ENCODE measurements at regions not wholly inside any gene's neighbourhood (a gene's known extent, or its start where the extent isn't known, plus 50 kb on each side); places are given as distances from the start of the nearest gene placed in this dataset.
"Not testable (repeated sequence)": the region's sequence is repeated elsewhere in the genome, so short reads cannot be mapped to it uniquely, and the experiment has no call there.

DNA sequence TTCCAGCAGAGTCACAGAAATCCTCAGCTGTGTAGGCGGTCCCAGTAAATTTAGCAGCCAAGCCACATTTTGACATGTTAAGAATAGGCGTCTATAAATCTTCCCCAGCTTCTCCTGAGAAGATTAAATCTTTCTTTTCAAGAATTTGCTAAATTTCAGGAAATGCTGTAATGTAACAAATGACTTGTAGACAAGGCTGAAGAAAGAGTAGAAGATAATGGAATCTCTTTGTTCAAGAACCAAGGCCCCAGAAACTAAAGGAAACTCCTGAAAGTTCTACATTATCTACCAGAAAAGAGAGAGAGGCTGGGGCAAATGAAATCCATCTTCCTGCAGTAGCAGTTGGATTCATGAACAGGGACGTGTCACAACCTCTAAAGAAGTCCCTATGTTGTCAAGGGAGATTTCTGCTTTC, 760.3 kb downstream of the NOVA1 start:
- DNase-seq (ENCODE audit: low spot score): no peak
- intact Hi-C loops (cut with DNase I): no loop called here

DNA sequence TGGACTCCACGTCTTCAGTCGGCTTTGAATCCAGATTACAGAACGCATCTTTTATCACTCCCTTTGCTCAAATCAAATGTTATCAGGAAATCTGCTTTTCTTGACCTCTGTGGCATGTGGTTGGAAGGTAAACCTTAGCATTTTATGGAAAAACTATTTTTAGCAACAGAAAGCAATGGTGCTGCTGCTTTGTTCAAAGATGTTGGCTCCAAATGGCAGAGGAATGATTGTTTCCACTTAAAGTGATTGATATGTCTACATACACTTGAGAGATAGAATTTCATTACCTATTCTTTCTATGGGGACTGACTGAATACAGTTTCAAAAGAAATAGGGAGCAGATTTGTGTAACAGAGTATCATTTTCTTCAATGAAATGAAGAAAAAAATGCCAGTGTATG, 761.2 kb downstream of the NOVA1 start:
- intact Hi-C loops (cut with DNase I): no loop called here
- DNase-seq (ENCODE audit: low spot score): no peak

- no peak for DNase-seq (ENCODE audit: low spot score)
- intact Hi-C loops (cut with DNase I): no loop called here
Observed at GRCh38 chr14:25833341-25834126, 764.3 kb downstream of the NOVA1 start.

GRCh38 chr14:25832585-25832984, 765.2 kb downstream of the NOVA1 start:
- no peak for DNase-seq (ENCODE audit: low spot score)
- intact Hi-C loops (cut with DNase I): no loop called here

GRCh38 chr14:25828562-25828961, 769.3 kb downstream of the NOVA1 start:
- no peak for DNase-seq (ENCODE audit: low spot score)
- intact Hi-C loops (cut with DNase I): no loop called here

GRCh38 chr14:25826105-25826504, 771.7 kb downstream of the NOVA1 start:
- no peak for DNase-seq (ENCODE audit: low spot score)
- intact Hi-C loops (cut with DNase I): no loop called here

DNA sequence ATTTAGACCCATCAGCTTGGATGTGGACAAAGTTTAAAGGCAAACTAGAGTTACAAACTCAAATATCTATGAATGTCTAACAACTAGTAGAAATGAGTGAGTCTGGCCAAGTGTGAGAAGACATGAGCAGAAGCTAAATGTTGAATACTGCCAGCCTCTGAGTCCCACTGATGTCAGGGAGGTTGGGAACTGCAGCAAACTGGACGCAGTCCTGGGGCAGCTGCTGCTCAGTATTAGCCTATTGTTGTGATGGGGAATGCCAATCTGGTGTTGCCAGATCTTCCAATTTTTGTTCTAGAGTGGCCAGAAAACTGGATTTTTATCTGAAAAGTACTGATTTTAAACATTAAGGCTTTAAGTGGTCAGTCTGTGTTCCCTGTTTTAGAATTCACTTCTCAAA, 770.4 kb upstream of the STXBP6 start:
- DNase-seq (ENCODE audit: low spot score): no peak
- intact Hi-C loops (cut with DNase I): no loop called here

DNA sequence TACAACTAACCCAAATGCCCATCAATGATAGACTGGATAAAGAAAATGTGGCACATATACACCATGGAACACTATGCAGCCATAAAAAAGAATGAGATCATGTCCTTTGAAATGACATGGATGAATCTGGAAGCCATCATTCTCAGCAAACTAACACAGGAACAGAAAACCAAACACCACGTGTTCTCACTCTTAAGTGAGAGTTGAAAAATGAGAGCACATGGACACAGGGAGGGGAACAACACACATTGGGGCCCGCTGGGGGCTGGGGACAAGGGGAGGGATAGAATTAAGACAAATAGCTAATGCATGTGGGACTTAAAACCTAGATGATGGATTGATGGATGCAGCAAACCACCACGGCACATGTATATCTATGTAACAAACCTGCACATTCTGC, 764.7 kb upstream of the STXBP6 start:
- intact Hi-C loops (cut with DNase I); DNase-seq (ENCODE audit: low spot score): not testable (repeated sequence)

- intact Hi-C loops (cut with DNase I): no loop called here
- DNase-seq (ENCODE audit: low spot score): no peak
Observed at GRCh38 chr14:25803386-25804018, 753.6 kb upstream of the STXBP6 start.

DNA sequence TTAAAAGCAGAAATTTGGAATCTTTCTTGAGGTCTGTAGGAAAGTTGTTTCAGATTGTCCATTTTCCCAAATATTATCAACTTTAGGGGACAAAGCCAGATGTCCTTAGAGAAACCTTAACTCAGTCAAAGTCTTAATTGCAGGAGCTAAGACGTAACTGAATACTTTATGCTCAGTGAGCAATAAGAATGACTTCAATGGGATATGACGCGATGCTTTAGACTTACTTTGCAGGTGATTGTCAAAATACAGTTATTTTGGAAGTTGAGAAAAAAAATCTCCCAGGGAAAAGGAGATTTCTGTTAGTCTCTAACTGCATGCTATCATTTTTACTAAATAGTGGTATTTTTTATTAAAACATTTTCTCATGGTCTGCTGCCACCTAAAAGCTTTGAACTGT, 750.9 kb upstream of the STXBP6 start:
- intact Hi-C loops (cut with DNase I): no loop called here

DNA sequence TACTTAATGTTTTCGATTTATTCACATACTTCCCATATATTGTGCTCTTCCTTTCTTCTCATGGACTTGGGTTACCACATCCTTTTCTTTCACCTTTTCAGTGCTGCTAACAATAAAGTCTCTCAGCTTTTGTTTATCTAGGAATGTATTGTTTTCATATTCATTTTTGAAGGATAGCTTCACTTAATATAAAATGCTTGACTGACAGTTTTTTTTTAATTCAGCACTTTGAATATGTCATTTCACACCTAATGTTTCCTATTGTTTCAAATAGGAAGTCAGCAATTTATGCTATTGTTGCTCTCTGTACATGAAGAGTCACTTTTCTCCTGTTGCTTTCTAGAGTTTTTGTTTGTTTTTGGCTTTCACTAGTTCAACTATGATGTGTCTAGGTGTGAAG, 738.3 kb upstream of the STXBP6 start:
- no peak for DNase-seq (ENCODE audit: low spot score)
- intact Hi-C loops (cut with DNase I): no loop called here

More for the DNA sequence above, 750.9 kb upstream of the STXBP6 start:
- no peak for DNase-seq (ENCODE audit: low spot score)

- intact Hi-C loops (cut with DNase I): no loop called here
- DNase-seq (ENCODE audit: low spot score): no peak
Observed at GRCh38 chr14:25765909-25766308, 716.0 kb upstream of the STXBP6 start.

DNA sequence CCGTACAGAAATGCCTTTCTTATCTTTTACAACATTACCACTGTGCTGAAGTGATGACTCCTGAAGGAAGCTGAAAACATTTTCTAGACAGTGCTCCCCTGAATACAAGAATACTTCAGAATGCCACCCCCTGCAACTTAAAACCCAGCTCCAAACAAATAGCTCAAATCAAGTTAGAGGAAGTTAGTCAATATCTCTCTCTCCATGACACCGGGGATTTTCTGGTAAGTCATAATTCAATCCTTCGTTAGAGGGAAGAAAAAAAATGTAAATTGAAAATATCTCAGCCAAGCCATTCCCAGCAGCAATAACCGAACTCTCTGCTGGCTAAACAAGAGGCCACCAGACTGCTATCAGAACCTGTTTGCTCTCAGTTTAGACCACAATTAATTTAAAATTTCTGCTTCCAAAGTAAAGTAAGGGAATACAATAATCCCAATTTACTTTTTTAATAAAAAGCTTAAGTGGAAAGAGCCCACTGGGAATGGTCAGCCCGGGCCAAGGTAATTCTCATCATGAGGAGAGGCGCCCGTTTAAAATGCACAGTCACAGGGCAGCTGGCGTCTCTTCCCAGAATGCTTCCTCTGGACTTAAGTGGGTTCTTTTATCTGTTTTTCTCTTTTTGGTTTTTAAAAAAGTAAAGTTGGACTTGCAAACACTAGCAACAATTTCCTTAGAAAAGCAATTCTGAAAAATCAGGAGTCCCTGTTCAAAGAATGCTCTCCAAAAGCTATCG, 710.1 kb upstream of the STXBP6 start:
- no peak for DNase-seq (ENCODE audit: low spot score)
- intact Hi-C loops (cut with DNase I): no loop called here

DNA sequence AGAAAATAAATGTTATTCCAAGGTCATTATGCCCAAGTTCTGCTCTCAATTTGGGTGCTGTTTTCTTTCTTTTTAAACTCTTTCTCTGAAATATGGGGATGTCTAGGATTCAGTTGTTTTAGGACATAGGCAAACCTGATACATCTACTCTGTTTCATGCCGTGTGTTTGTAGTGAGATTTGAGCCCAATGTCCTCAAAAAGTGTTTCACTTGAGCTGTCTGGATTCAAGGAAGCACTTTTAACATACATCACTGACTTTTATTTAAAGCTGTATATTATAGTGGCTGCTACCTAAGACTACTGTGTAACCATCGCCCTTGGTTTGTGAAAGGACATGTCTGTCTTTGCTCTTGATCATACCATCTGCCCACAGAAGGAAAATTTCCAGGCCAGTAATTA, 709.3 kb upstream of the STXBP6 start:
- no peak for DNase-seq (ENCODE audit: low spot score)
- intact Hi-C loops (cut with DNase I): no loop called here

DNA sequence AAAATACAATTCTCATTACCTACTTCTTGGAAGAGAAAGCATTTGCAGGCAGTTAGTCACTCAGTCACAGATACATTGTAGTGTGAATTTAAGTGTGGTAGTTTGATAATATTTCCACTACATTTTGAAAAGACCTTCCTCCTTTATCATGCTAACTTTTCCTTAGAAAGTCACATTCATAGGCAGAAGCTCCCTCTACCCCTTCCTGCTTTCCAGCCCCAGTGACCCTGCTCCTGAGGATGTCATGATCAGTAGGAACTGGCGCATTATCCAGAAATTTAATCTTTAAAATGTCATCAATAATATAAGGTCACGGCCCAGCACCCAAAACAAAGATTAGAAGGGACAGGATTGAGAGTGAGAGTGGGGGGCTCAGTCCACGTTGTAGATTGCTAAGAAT, 707.4 kb upstream of the STXBP6 start:
- DNase-seq (ENCODE audit: low spot score): no peak

DNA sequence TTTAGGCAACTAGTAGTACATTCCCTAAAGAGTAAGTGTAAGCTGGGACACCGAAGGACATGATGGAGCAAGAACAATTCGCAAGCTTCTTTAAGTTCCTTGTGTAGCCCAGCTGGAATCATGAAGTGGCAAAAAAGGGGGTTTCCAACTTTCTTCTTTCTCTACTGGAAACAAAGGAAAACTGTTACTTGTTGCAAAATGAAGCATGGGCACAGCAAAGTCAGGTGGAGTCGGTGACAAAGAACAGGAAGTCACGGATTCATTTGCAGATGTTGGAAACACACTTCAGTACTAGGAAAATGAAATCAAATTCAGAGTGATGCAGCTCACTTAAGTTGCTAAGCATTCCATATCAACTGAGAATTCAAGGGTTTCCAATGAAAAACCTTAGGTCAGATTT, 706.9 kb upstream of the STXBP6 start:
- intact Hi-C loops (cut with DNase I): no loop called here

More for the DNA sequence above, 707.4 kb upstream of the STXBP6 start:
- intact Hi-C loops (cut with DNase I): no loop called here

DNA sequence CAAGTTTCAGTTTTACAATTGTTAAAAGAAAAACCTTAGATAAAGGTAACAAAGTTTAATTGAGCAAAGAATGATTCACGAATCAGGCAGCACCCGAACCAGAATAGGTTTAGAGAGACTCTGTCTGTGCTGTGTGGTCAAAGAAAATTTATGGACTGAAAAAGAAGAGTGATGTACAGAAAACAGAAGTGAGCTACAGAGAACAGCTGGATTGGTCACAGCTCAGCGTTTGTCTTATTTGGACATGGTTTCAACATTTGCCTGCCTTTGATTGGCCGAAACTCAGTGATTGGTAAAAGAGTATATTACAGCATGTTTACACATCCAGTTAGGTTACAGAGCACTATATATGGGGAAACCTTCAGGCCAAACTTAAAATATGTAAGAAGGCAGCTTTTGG, 703.2 kb upstream of the STXBP6 start:
- DNase-seq (ENCODE audit: low spot score): no peak
- intact Hi-C loops (cut with DNase I): no loop called here

More for the DNA sequence above, 706.9 kb upstream of the STXBP6 start:
- no peak for DNase-seq (ENCODE audit: low spot score)

- DNase-seq (ENCODE audit: low spot score): no peak
- intact Hi-C loops (cut with DNase I): no loop called here
Observed at GRCh38 chr14:25750436-25750835, 700.5 kb upstream of the STXBP6 start.

Measured in posterior vena cava (tissue), 2 donors.